Smooth muscle cell (in vitro differentiated cells): ENCODE measurements at regions not wholly inside any gene's neighbourhood (a gene's known extent, or its start where the extent isn't known, plus 50 kb on each side); places are given as distances from the start of the nearest gene placed in this dataset.
"Not testable (repeated sequence)": the region's sequence is repeated elsewhere in the genome, so short reads cannot be mapped to it uniquely, and the experiment has no call there.

Experiments used
- DNase-seq: peaks from one replicate; lab custom pipeline; 2025; ENCODE audit not compliant: unreplicated experiment; lab: John Stamatoyannopoulos, UW
- H2AFZ ChIP-seq: fragments of 200-600 bp; sonication (generic); 2 replicates; pipeline ENCODE4 v1.6.0; 2016; ENCODE audit warnings: antibody characterized with exemption, low read depth, mild to moderate bottlenecking
- H3F3A ChIP-seq: fragments of 200-600 bp; sonication (generic); 2 replicates; pipeline ENCODE4 v1.6.0; 2017; ENCODE audit warnings: antibody characterized with exemption, low read depth
- H3K27ac ChIP-seq: fragments of 200-600 bp; sonication (generic); 2 replicates; pipeline ENCODE4 v1.5.1; 2016; ENCODE audit warnings: low read depth, mild to moderate bottlenecking
- H3K27me3 ChIP-seq: fragments of 200-600 bp; sonication (generic); 2 replicates; pipeline ENCODE4 v1.6.1; 2016; ENCODE audit warnings: low read depth, mild to moderate bottlenecking
- H3K36me3 ChIP-seq: fragments of 200-600 bp; sonication (generic); 2 replicates; pipeline ENCODE4 v1.5.1; 2016; ENCODE audit warnings: low read depth
- H3K4me1 ChIP-seq: fragments of 200-600 bp; sonication (generic); 2 replicates; pipeline ENCODE4 v1.5.1; 2016; ENCODE audit warnings: low read depth
- H3K4me2 ChIP-seq: fragments of 200-600 bp; sonication (generic); 2 replicates; pipeline ENCODE4 v1.6.0; 2016; ENCODE audit warnings: mild to moderate bottlenecking
- H3K4me3 ChIP-seq: fragments of 200-600 bp; sonication (generic); 2 replicates; pipeline ENCODE4 v1.5.1; 2016; ENCODE audit warnings: mild to moderate bottlenecking
- H3K79me2 ChIP-seq: fragments of 200-600 bp; sonication (generic); 2 replicates; pipeline ENCODE4 v1.6.0; 2016; ENCODE audit warnings: low read depth, mild to moderate bottlenecking
- H3K9ac ChIP-seq: fragments of 200-600 bp; sonication (generic); 2 replicates; pipeline ENCODE4 v1.6.0; 2016; ENCODE audit warnings: low read depth
- H3K9me3 ChIP-seq: fragments of 200-600 bp; sonication (generic); replicated peaks from 2 replicates; pipeline ENCODE4 v1.5.1; 2016; ENCODE audit warnings: low read depth
- H4K20me1 ChIP-seq: fragments of 200-600 bp; sonication (generic); 2 replicates; pipeline ENCODE4 v1.6.0; 2016; ENCODE audit warnings: low read depth
- WGBS: methylation state at CpG from one replicate; pipeline ENCODE4 v1.1.7; 2016; ENCODE audit warnings: low lambda C conversion rate; 5-methylcytosine and 5-hydroxymethylcytosine counted together
- TF ChIP-seq, protein P1 (sequence below): fragments of 200-600 bp; sonication (generic); IDR thresholded peaks from 2 replicates; pipeline ENCODE4 v1.5.1; 2017; ENCODE audit warnings: borderline replicate concordance, mild to moderate bottlenecking, antibody characterized with exemption; ENCODE audit not compliant: insufficient read depth, poor library complexity, severe bottlenecking

DNA sequence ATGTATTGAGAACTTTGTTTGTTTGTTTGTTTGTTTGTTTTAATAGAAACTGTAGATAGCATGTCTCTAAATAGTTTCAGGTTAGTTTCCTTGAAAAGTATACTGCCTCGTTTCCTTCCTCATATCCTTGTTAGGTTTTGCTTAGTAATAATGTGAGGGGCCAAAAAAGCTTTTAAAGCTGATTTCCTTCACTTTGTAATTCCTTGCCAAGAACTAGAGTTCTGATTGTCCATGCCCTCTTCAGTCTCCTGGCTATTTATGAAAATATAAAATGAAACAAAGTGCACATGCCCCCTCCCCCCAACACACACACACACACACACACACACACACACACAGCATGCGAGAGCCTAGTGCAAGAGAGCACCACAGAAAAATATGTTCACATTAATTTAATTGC is 115.8 kb downstream of the FZD1 start:
- Histone ChIP-seq H3K27me3 (no peaks in the 10 kb centered on the region), H3K4me1 (peaks cover 5% of the 10 kb centered on the region), H3F3A (no peaks in the 10 kb centered on the region), H3K4me3 (no peak overlapping the region), H3K4me2 (peak overlapping the region; percentile 48), H3K27ac (peak overlapping the region; percentile 63), H3K9me3 (no peaks in the 10 kb centered on the region), H3K36me3 (no peaks in the 10 kb centered on the region), H3K79me2 (no peaks in the 10 kb centered on the region), H2AFZ (no peak overlapping the region), H4K20me1 (no peaks in the 10 kb centered on the region), H3K9ac (no peak overlapping the region)
- 88% methylated on average over 2 of the region's 2 CpGs for WGBS
- TF ChIP-seq, protein P1, sequence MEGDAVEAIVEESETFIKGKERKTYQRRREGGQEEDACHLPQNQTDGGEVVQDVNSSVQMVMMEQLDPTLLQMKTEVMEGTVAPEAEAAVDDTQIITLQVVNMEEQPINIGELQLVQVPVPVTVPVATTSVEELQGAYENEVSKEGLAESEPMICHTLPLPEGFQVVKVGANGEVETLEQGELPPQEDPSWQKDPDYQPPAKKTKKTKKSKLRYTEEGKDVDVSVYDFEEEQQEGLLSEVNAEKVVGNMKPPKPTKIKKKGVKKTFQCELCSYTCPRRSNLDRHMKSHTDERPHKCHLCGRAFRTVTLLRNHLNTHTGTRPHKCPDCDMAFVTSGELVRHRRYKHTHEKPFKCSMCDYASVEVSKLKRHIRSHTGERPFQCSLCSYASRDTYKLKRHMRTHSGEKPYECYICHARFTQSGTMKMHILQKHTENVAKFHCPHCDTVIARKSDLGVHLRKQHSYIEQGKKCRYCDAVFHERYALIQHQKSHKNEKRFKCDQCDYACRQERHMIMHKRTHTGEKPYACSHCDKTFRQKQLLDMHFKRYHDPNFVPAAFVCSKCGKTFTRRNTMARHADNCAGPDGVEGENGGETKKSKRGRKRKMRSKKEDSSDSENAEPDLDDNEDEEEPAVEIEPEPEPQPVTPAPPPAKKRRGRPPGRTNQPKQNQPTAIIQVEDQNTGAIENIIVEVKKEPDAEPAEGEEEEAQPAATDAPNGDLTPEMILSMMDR = no peak
- DNase-seq = no peak

DNA sequence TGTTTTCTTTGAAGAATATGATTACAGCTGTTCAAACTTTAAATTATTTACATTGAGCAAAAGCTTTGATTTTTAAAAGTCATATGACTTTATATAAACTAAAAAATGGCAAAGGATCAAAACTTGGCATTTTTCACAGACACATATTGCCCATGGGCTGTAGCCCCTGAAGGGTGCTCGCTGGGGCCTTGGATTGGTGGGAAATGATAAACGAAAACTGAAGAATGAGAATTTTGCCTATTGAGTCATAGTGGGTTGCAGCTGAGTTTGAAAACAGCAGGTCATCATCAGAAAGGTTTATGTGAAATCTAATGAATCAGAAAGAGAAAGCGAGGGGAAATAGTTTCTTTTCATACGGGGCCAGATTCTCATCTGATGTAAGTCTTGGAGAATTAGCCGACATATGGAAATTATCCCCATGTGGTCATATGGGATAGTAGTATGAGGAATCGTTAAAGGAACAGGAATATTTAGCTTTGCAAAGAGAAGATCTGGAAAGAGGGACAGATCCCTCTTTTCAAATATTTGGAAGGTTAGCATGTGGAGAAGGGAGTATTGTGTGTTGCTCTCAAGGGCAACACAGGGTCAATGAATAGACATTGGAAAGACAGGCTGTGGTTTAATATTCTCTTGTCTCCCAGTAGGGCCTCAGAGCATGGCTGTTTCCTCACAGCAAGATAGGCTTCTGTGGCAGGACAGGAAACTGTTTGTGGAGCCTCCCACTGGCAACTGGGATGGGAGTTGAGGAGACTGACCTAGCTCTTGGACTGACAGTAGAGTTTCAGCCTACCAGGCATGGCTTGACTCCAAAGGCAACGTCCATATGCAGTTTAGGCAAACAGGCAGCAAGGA is 119.0 kb downstream of the FZD1 start:
- no peak overlapping the region for H2AFZ ChIP-seq
- no peaks in the 10 kb centered on the region for H3K9me3 ChIP-seq
- TF ChIP-seq, protein P1 = no peak
- H4K20me1 ChIP-seq = no peaks in the 10 kb centered on the region
- H3K27me3 ChIP-seq = no peaks in the 10 kb centered on the region
- no peaks in the 10 kb centered on the region for H3K36me3 ChIP-seq
- no peak overlapping the region for H3K9ac ChIP-seq
- peak overlapping the region; percentile 59 for H3K27ac ChIP-seq
- peaks cover 5% of the 10 kb centered on the region for H3K4me1 ChIP-seq
- H3F3A ChIP-seq = no peaks in the 10 kb centered on the region
- no peaks in the 10 kb centered on the region for H3K79me2 ChIP-seq
- H3K4me2 ChIP-seq = peak overlapping the region; percentile 12
- no peak for DNase-seq
- WGBS = 63% methylated on average over 7 of the region's 7 CpGs
- H3K4me3 ChIP-seq = no peak overlapping the region

DNA sequence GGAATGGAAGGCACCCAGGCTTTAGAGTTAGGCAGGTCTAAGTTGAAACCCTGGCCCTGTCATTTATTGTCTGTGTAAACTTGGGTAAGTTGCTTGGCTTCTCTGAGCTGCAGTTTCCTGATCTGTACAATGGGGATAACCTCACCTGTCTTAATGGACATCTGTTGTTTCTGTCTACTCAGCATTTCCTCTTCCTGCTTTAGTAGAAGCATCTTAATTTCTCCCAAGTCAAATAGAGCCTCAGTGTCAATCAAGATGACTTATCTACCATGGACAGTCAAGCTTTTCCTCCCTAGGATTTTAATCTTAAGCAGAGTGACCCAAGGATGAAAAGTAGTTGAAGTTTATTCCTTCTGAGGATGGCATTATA is 119.7 kb downstream of the FZD1 start:
- Histone ChIP-seq H3F3A (no peaks in the 10 kb centered on the region), H3K9ac (no peak overlapping the region), H3K27me3 (no peaks in the 10 kb centered on the region), H2AFZ (no peak overlapping the region), H3K4me3 (no peak overlapping the region), H3K4me2 (no peak overlapping the region), H4K20me1 (no peaks in the 10 kb centered on the region), H3K79me2 (no peaks in the 10 kb centered on the region), H3K36me3 (no peaks in the 10 kb centered on the region), H3K9me3 (no peaks in the 10 kb centered on the region), H3K4me1 (peaks cover 5% of the 10 kb centered on the region), H3K27ac (no peak overlapping the region)
- no peak for DNase-seq
- TF ChIP-seq, protein P1 = no peak

DNA sequence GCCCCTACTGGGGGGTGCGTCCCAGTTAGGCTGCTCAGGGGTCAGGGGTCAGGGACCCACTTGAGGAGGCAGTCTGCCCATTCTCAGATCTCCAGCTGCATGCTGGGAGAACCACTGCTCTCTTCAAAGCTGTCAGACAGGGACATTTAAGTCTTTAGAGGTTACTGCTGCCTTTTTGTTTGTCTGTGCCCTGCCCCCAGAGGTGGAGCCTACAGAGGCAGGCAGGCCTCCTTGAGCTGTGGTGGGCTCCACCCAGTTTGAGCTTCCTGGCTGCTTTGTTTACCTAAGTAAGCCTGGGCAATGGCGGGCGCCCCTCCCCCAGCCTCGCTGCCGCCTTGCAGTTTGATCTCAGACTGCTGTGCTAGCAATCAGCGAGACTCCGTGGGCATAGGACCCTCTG is 130.5 kb downstream of the FZD1 start:
- H3F3A ChIP-seq, H3K4me3 ChIP-seq, H3K4me1 ChIP-seq, H3K36me3 ChIP-seq, DNase-seq, H3K9me3 ChIP-seq, H3K79me2 ChIP-seq, H4K20me1 ChIP-seq, H2AFZ ChIP-seq, H3K9ac ChIP-seq, H3K27me3 ChIP-seq, H3K27ac ChIP-seq: not testable (repeated sequence)
- H3K4me2 ChIP-seq = peak overlapping the region; percentile 44
- WGBS = 13% methylated on average over 5 of the region's 7 CpGs

DNA sequence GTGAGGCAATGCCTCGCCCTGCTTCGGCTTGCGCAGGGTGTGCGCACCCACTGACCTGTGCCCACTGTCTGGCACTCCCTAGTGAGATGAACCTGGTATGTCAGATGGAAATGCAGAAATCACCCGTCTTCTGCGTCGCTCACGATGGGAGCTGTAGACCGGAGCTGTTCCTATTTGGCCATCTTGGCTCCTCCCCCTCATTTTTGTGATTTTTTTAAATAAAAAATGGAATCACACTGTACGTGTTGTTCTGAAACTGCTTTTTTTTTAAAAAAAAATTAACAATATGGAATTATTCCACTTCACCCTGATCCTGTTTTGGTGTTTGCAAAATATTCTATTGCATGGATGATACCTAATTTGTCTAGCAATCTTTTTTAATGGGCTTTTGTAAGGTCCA is 131.1 kb downstream of the FZD1 start:
- WGBS = 64% methylated on average over 9 of the region's 10 CpGs
- not testable (repeated sequence) for H3K27me3 ChIP-seq, H3K4me1 ChIP-seq, DNase-seq, H4K20me1 ChIP-seq, H3K9ac ChIP-seq, H2AFZ ChIP-seq, H3K27ac ChIP-seq, H3K36me3 ChIP-seq, H3K9me3 ChIP-seq, H3K79me2 ChIP-seq, H3K4me3 ChIP-seq, H3F3A ChIP-seq
- H3K4me2 ChIP-seq = peak overlapping the region; percentile 44
